ENCODE measurements at regions not wholly inside any gene's neighbourhood (a gene's known extent, or its start where the extent isn't known, plus 50 kb on each side); places are given as distances from the start of the nearest gene placed in this dataset.

DNA sequence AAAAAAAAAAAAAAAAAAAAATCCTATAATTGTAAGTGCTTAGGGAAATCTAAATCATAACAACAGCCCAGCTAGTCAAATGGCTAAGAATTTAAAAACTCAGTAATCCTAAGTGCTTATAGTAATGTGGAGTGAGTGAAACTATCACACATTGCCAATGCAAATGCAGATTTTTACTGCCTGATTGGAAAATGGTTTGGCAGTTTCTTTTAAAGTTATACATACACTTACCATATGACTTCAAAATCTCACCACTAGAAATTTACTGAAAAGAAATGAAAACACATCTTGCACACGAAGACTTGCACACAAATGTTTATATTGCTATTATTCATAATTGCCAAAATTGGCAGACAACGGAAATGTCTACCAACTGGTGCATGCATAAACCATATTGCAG is 51.3 kb upstream of the STXBP6 start:
- TF ChIP-seq CTCF (IDR thresholded peaks at IDR 0.05): no peak
- no peak for TF ChIP-seq POLR2A (IDR thresholded peaks at IDR 0.05)
- no peak for TF ChIP-seq EP300 (IDR thresholded peaks at IDR 0.05)
